ENCODE measurements at regions not wholly inside any gene's neighbourhood (a gene's known extent, or its start where the extent isn't known, plus 50 kb on each side); places are given as distances from the start of the nearest gene placed in this dataset.

DNA sequence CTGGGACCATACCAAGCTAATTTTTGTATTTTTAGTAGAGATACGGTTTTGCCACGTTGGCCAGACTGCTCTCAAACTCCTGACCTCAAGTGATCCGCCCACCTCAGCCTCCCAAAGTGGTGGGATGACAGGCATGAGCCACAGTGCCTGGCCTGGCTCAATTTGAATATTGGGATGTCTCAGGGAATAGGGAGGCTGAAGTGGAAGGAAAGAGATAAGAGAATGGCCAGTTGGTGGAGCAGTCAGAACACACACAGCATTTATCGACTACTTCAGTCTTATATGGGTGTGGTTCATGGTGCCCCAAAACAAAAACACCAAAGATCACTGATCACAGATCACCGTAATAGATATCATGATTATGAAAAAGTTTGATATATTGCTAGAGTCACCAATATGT lies 144.4 kb downstream of the GMNC start:
- no peak for TF ChIP-seq CTCF (IDR thresholded peaks at IDR 0.05)
- Mint-ChIP-seq H3K27ac (no peak overlapping the region), H3K36me3 (ENCODE audit: low read depth) (no peaks in the 10 kb centered on the region), H3K4me1 (no peaks in the 10 kb centered on the region), H3K9me3 (no peaks in the 10 kb centered on the region), H3K27me3 (peaks cover 2% of the 10 kb centered on the region), H3K4me3 (no peak overlapping the region)
- ATAC-seq (ENCODE audit: low read depth) (no peak), DNase-seq (no peak)
- POLR2A ChIA-PET: no interaction called here
- CTCF ChIA-PET: no interaction called here
- intact Hi-C loops (cut with micrococcal nuclease): no loop called here

GRCh38 chr3:190716961-190717360 lies 145.5 kb downstream of the GMNC start:
- Mint-ChIP-seq H3K27ac (no peak overlapping the region), H3K4me3 (no peak overlapping the region), H3K9me3 (no peaks in the 10 kb centered on the region), H3K27me3 (no peaks in the 10 kb centered on the region), H3K4me1 (no peaks in the 10 kb centered on the region), H3K36me3 (ENCODE audit: low read depth) (no peaks in the 10 kb centered on the region)
- ATAC-seq (ENCODE audit: low read depth) (no peak), DNase-seq (no peak)
- intact Hi-C loops (cut with micrococcal nuclease): no loop called here
- ChIA-PET CTCF (no interaction called here), POLR2A (no interaction called here)
- no peak for TF ChIP-seq CTCF (IDR thresholded peaks at IDR 0.05)

GRCh38 chr3:190716211-190716610 lies 146.3 kb downstream of the GMNC start:
- POLR2A ChIA-PET: no interaction called here
- Mint-ChIP-seq H3K36me3 (ENCODE audit: low read depth) (no peaks in the 10 kb centered on the region), H3K9me3 (no peaks in the 10 kb centered on the region), H3K4me3 (no peak overlapping the region), H3K27me3 (no peaks in the 10 kb centered on the region), H3K4me1 (no peaks in the 10 kb centered on the region), H3K27ac (no peak overlapping the region)
- CTCF ChIA-PET: no interaction called here
- no peak for TF ChIP-seq CTCF (IDR thresholded peaks at IDR 0.05)
- DNase-seq (no peak), ATAC-seq (ENCODE audit: low read depth) (no peak)
- intact Hi-C loops (cut with micrococcal nuclease): no loop called here

- intact Hi-C loops (cut with micrococcal nuclease): no loop called here
- CTCF ChIA-PET: no interaction called here
- no peaks in the 10 kb centered on the region for H3K27me3 Mint-ChIP-seq
Observed at GRCh38 chr3:190710723-190711122, 151.8 kb downstream of the GMNC start.

DNA sequence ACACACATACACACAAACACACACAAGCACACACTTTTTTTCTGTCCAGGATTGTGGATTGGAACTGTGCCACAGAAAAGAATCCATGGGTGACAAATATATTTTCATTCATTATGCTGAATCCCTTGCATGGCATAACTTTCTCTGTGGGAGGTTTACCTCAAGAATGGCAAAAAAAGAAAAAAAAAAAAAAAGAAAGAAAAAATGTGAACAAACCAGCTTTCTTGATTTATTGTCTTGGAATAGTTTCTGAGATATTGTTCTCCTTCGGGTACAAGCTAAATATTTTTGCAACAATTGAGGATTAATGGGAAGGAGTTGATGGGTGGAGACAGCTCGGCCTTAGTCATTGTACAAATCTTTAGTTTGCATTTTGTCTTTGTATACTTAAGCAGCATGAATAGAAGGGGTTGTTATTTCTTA lies 153.1 kb downstream of the GMNC start:
- intact Hi-C loops (cut with micrococcal nuclease): no loop called here
- Mint-ChIP-seq H3K36me3 (ENCODE audit: low read depth) (no peaks in the 10 kb centered on the region), H3K4me3 (no peak overlapping the region), H3K4me1 (no peaks in the 10 kb centered on the region), H3K9me3 (no peaks in the 10 kb centered on the region), H3K27me3 (no peaks in the 10 kb centered on the region), H3K27ac (no peak overlapping the region)
- CTCF ChIA-PET: no interaction called here
- ATAC-seq (ENCODE audit: low read depth) (no peak), DNase-seq (no peak)
- POLR2A ChIA-PET: no interaction called here
- no peak for TF ChIP-seq CTCF (IDR thresholded peaks at IDR 0.05)

More at GRCh38 chr3:190710723-190711122, 151.8 kb downstream of the GMNC start:
- Mint-ChIP-seq H3K36me3 (ENCODE audit: low read depth) (no peaks in the 10 kb centered on the region), H3K4me1 (no peaks in the 10 kb centered on the region), H3K4me3 (no peak overlapping the region), H3K27ac (no peak overlapping the region), H3K9me3 (no peaks in the 10 kb centered on the region)
- POLR2A ChIA-PET: no interaction called here
- DNase-seq (no peak), ATAC-seq (ENCODE audit: low read depth) (no peak)
- TF ChIP-seq CTCF (IDR thresholded peaks at IDR 0.05): no peak
